ENCODE measurements at regions not wholly inside any gene's neighbourhood (a gene's known extent, or its start where the extent isn't known, plus 50 kb on each side); places are given as distances from the start of the nearest gene placed in this dataset.

DNA sequence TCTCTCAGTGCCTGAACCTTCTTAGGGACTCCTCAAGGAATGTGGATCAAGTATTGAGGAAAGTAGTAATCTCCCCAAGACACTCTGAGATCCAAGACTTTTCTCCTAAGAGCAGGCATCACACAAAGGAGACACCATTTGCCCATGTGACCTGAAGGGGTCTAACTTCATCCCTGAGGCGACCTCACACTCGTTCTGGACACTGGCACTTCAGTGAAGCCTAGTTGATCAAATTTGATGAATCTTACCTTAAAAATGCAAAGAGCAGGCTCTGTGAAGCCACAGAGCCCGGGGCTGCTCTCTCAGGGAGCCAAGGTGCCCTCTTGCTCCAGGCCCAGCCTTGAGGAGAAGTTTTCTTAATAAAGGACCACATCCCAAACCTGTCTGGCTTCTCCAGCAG, 64.3 kb downstream of the SCN11A start:
- Histone ChIP-seq H3K9me3 (ENCODE audit: control extremely low read depth in 1 of 3, control insufficient read depth in 2 of 3, insufficient read depth in 1 of 3, low read length in 2 of 3) (no peaks in the 10 kb centered on the region), H2AFZ (ENCODE audit: insufficient read depth, low read depth, low read length, poor library complexity, severe bottlenecking) (no peak overlapping the region), H3K79me2 (ENCODE audit: control insufficient read depth, insufficient read depth, low read length) (no peaks in the 10 kb centered on the region), H3K27ac (ENCODE audit: low read length in 2 of 2) (no peak overlapping the region), H4K20me1 (ENCODE audit: control insufficient read depth, insufficient read depth, low read length, poor library complexity, severe bottlenecking) (no peaks in the 10 kb centered on the region), H3K4me2 (replicated peaks; ENCODE audit: low read depth, low read length, poor library complexity, severe bottlenecking) (no peak overlapping the region), H3K4me1 (ENCODE audit: control insufficient read depth in 2 of 2, insufficient read depth in 2 of 2, low read length in 2 of 2) (no peaks in the 10 kb centered on the region), H3K4me3 (ENCODE audit: control extremely low read depth in 1 of 5, extremely low read depth in 1 of 5, insufficient read depth in 1 of 5, low read depth in 2 of 5, low read length in 4 of 5) (no peak overlapping the region), H3K9ac (ENCODE audit: low read length) (no peak overlapping the region), H3K27me3 (replicated peaks in 1 of 4; ENCODE audit: control extremely low read depth in 1 of 4, control insufficient read depth in 3 of 4, insufficient read depth in 4 of 4, low read length in 3 of 4) (peaks cover 0 to 13% (median 2%) of the 10 kb centered on the region in 4 experiments), H3K36me3 (replicated peaks in 1 of 2; ENCODE audit: control extremely low read depth in 1 of 2, control insufficient read depth in 1 of 2, extremely low read depth in 1 of 2, insufficient read depth in 2 of 2, low read length in 1 of 2) (no peaks in the 10 kb centered on the region)
- Mint-ChIP-seq H3K9me3 (ENCODE audit: insufficient read depth) (no peaks in the 10 kb centered on the region), H3K4me3 (no peak overlapping the region), H3K27me3 (peaks cover 21% of the 10 kb centered on the region), H3K27ac (no peak overlapping the region), H3K4me1 (no peaks in the 10 kb centered on the region)
- ATAC-seq (ENCODE audit: low read depth) (no peak), DNase-seq (no peak)
- intact Hi-C loops (cut with micrococcal nuclease), result no loop called here
- TF ChIP-seq EZH2 (IDR thresholded peaks at IDR 0.05; ENCODE audit: borderline replicate concordance, insufficient read depth, low read depth, low read length, poor library complexity, severe bottlenecking) (no peak), CTCF (IDR thresholded peaks at IDR 0.05) (no peak)
- WGBS (ENCODE audit: insufficient coverage), result 77% methylated on average over 3 of the region's 3 CpGs
- ChIA-PET CTCF (no interaction called here), POLR2A (no interaction called here)

GRCh38 chr3:38986901-38987300, 64.8 kb downstream of the SCN11A start:
- no peaks in the 10 kb centered on the region for H3K4me1 ChIP-seq (ENCODE audit: control insufficient read depth in 2 of 2, insufficient read depth in 2 of 2, low read length in 2 of 2)
- ChIA-PET CTCF (no interaction called here), POLR2A (no interaction called here)
- H3K4me3 ChIP-seq (ENCODE audit: control extremely low read depth in 1 of 5, extremely low read depth in 1 of 5, insufficient read depth in 1 of 5, low read depth in 2 of 5, low read length in 4 of 5), result no peak overlapping the region
- H4K20me1 ChIP-seq (ENCODE audit: control insufficient read depth, insufficient read depth, low read length, poor library complexity, severe bottlenecking), result no peaks in the 10 kb centered on the region
- H3K9ac ChIP-seq (ENCODE audit: low read length), result no peak overlapping the region
- Mint-ChIP-seq H3K27ac (no peak overlapping the region), H3K4me1 (no peaks in the 10 kb centered on the region), H3K9me3 (ENCODE audit: insufficient read depth) (no peaks in the 10 kb centered on the region), H3K27me3 (peaks cover 15% of the 10 kb centered on the region), H3K4me3 (no peak overlapping the region)
- H3K36me3 ChIP-seq (replicated peaks in 1 of 2; ENCODE audit: control extremely low read depth in 1 of 2, control insufficient read depth in 1 of 2, extremely low read depth in 1 of 2, insufficient read depth in 2 of 2, low read length in 1 of 2), result no peaks in the 10 kb centered on the region
- H3K4me2 ChIP-seq (replicated peaks; ENCODE audit: low read depth, low read length, poor library complexity, severe bottlenecking), result no peak overlapping the region
- intact Hi-C loops (cut with micrococcal nuclease), result no loop called here
- ATAC-seq (ENCODE audit: low read depth) (no peak), DNase-seq (no peak)
- WGBS (ENCODE audit: insufficient coverage), result 100% methylated on average over 3 of the region's 4 CpGs
- no peaks in the 10 kb centered on the region for H3K9me3 ChIP-seq (ENCODE audit: control extremely low read depth in 1 of 3, control insufficient read depth in 2 of 3, insufficient read depth in 1 of 3, low read length in 2 of 3)
- no peak overlapping the region for H2AFZ ChIP-seq (ENCODE audit: insufficient read depth, low read depth, low read length, poor library complexity, severe bottlenecking)
- H3K27me3 ChIP-seq (replicated peaks in 1 of 4; ENCODE audit: control extremely low read depth in 1 of 4, control insufficient read depth in 3 of 4, insufficient read depth in 4 of 4, low read length in 3 of 4), result peaks cover 0 to 13% (median 2%) of the 10 kb centered on the region in 4 experiments
- no peak overlapping the region for H3K27ac ChIP-seq (ENCODE audit: low read length in 2 of 2)
- H3K79me2 ChIP-seq (ENCODE audit: control insufficient read depth, insufficient read depth, low read length), result no peaks in the 10 kb centered on the region
- TF ChIP-seq EZH2 (IDR thresholded peaks at IDR 0.05; ENCODE audit: borderline replicate concordance, insufficient read depth, low read depth, low read length, poor library complexity, severe bottlenecking) (no peak), CTCF (IDR thresholded peaks at IDR 0.05) (no peak)

All from B cell (primary cell).